H1 (cell line): ENCODE measurements at regions not wholly inside any gene's neighbourhood (a gene's known extent, or its start where the extent isn't known, plus 50 kb on each side); places are given as distances from the start of the nearest gene placed in this dataset.

Source experiments
- CBX5 ChIP-seq: fragments of 300-800, 300-1000 bp; sonication (generic); IDR thresholded peaks from 2 replicates; pipeline ENCODE4 v1.7.1; 2016; ENCODE audit warnings: antibody characterized with exemption, low read length, low read depth
- EZH2 ChIP-seq: fragments of 200-600 bp; sonication (generic); IDR thresholded peaks from 2 replicates; pipeline ENCODE4 v1.7.1; 2012; ENCODE audit warnings: low read depth, mild to moderate bottlenecking, moderate library complexity, low read length, inconsistent platforms; ENCODE audit not compliant: severe bottlenecking
- TCF12 ChIP-seq: IDR thresholded peaks from 2 replicates; pipeline ENCODE4 v1.6.1; 2011; ENCODE audit warnings: low read depth, mild to moderate bottlenecking, low read length
- TF ChIP-seq, protein P1 (sequence below), 3 experiments: IDR thresholded peaks; 1 replicate in 2 of 3; 2 replicates in 1 of 3; pipeline versions ENCODE4 v1.5.1 to v1.6.1; 2011; ENCODE audit warnings: low read length in 3 of 3, mild to moderate bottlenecking in 3 of 3, inconsistent platforms in 2 of 3, low read depth in 1 of 3, moderate library complexity in 1 of 3; ENCODE audit not compliant: insufficient read depth in 1 of 3; ENCODE audit errors: control extremely low read depth in 1 of 3

DNA sequence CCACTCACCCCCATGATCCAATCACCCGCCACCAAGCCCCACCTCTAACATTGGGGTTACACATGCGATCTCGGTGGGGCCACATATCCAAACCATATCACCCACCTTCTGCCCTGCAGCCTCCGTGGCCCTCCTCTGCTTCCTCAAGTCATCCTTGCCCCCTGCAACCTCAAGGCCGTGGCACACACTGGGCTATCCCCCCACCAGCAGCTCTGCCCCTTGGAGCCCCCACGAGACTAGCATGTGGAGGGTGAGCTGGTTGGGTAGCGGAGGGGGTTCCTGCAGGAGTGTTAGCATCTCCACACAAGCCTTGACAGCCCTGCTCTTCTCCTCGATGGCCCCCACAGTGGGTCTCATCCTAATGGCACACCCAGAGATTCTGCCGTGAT is 100.8 kb downstream of the TOMM20 start:
- TF ChIP-seq, protein P1, sequence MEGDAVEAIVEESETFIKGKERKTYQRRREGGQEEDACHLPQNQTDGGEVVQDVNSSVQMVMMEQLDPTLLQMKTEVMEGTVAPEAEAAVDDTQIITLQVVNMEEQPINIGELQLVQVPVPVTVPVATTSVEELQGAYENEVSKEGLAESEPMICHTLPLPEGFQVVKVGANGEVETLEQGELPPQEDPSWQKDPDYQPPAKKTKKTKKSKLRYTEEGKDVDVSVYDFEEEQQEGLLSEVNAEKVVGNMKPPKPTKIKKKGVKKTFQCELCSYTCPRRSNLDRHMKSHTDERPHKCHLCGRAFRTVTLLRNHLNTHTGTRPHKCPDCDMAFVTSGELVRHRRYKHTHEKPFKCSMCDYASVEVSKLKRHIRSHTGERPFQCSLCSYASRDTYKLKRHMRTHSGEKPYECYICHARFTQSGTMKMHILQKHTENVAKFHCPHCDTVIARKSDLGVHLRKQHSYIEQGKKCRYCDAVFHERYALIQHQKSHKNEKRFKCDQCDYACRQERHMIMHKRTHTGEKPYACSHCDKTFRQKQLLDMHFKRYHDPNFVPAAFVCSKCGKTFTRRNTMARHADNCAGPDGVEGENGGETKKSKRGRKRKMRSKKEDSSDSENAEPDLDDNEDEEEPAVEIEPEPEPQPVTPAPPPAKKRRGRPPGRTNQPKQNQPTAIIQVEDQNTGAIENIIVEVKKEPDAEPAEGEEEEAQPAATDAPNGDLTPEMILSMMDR (IDR thresholded peaks at IDR 0.05; ENCODE audit: control extremely low read depth in 1 of 3, insufficient read depth in 1 of 3, low read depth in 1 of 3, low read length in 3 of 3) = no peak
- no peak for TF ChIP-seq TCF12
- TF ChIP-seq CBX5 = no peak
- TF ChIP-seq EZH2 = no peak
